Keratinocyte (primary cell): ENCODE measurements at regions not wholly inside any gene's neighbourhood (a gene's known extent, or its start where the extent isn't known, plus 50 kb on each side); places are given as distances from the start of the nearest gene placed in this dataset.

Experiments used
- DNase-seq: peaks from one replicate; pipeline ENCODE4 v3.0.0-alpha.2; 2011; ENCODE audit warnings: low read depth, missing footprints, low spot score
- FAIRE-seq: peaks from 2 replicates; lab custom pipeline; 2011; peaks lifted over from hg19 to GRCh38; lab: Jason Lieb, UNC
- H2AFZ ChIP-seq: 2 replicates; pipeline ENCODE4 v1.6.0; 2012; ENCODE audit warnings: low read length, control low read depth, inconsistent platforms; ENCODE audit not compliant: control insufficient read depth
- H3K27ac ChIP-seq: 2 replicates; pipeline ENCODE4 v1.5.1; 2011; ENCODE audit warnings: low read length; ENCODE audit not compliant: control insufficient read depth, insufficient read depth
- H3K27me3 ChIP-seq: 3 replicates; pipeline ENCODE4 v1.6.0; 2011; ENCODE audit warnings: low read length; ENCODE audit not compliant: control insufficient read depth, insufficient read depth; ENCODE audit errors: extremely low read depth
- H3K36me3 ChIP-seq, 2 experiments: 2 replicates in 1 of 2; 3 replicates in 1 of 2; pipeline ENCODE4 v1.5.1; 2011; ENCODE audit warnings: low read length in 2 of 2, mild to moderate bottlenecking in 1 of 2; ENCODE audit not compliant: control insufficient read depth in 2 of 2, insufficient read depth in 2 of 2; ENCODE audit errors: extremely low read depth in 1 of 2
- H3K4me1 ChIP-seq: 3 replicates; pipeline ENCODE4 v1.5.1; 2011; ENCODE audit warnings: low read length; ENCODE audit not compliant: control insufficient read depth, insufficient read depth; ENCODE audit errors: extremely low read depth
- H3K4me2 ChIP-seq: 3 replicates; pipeline ENCODE4 v1.6.0; 2011; ENCODE audit warnings: low read depth, low read length; ENCODE audit not compliant: control insufficient read depth, insufficient read depth; ENCODE audit errors: extremely low read depth
- H3K4me3 ChIP-seq, 3 experiments: fragments of 200-600 bp in 1 of 3; sonication (generic) in 1 of 3; 2 replicates in 2 of 3; 3 replicates in 1 of 3; pipeline ENCODE4 v1.5.1; 2011 to 2016; ENCODE audit warnings: low read length in 3 of 3, mild to moderate bottlenecking in 3 of 3, control low read depth in 2 of 3, inconsistent platforms in 1 of 3, low read depth in 1 of 3, mixed read lengths in 1 of 3, mixed run types in 1 of 3, moderate library complexity in 1 of 3; ENCODE audit not compliant: control insufficient read depth in 2 of 3, insufficient read depth in 2 of 3; ENCODE audit errors: extremely low read depth in 1 of 3
- H3K79me2 ChIP-seq: 2 replicates; pipeline ENCODE4 v1.6.0; 2012; ENCODE audit warnings: low read length; ENCODE audit not compliant: control insufficient read depth, insufficient read depth
- H3K9ac ChIP-seq: 3 replicates; pipeline ENCODE4 v1.6.0; 2011; ENCODE audit warnings: low read length; ENCODE audit not compliant: control insufficient read depth, insufficient read depth; ENCODE audit errors: extremely low read depth
- H3K9me1 ChIP-seq: 3 replicates; pipeline ENCODE4 v1.6.0; 2011; ENCODE audit warnings: low read length; ENCODE audit not compliant: control insufficient read depth, insufficient read depth; ENCODE audit errors: extremely low read depth
- H3K9me3 ChIP-seq: 2 replicates; pipeline ENCODE4 v1.5.1; 2012; ENCODE audit warnings: low read depth, low read length; ENCODE audit not compliant: control insufficient read depth
- H4K20me1 ChIP-seq: 3 replicates; pipeline ENCODE4 v1.6.0; 2011; ENCODE audit warnings: low read length; ENCODE audit not compliant: control insufficient read depth, insufficient read depth; ENCODE audit errors: extremely low read depth
- EZH2 ChIP-seq: IDR thresholded peaks from one replicate; pipeline ENCODE4 v1.6.1; 2012; ENCODE audit warnings: inconsistent platforms, mild to moderate bottlenecking, low read length, moderate library complexity
- dilution Hi-C: fragments of 300-500 bp; cut with MboI; formaldehyde crosslinking; loops from one replicate; pipeline ENCODE4 v1.7.0; 2020; ENCODE audit warnings: low sequenced_read_pairs; ENCODE audit not compliant: extremely low pct_ligation_motif_present
- TF ChIP-seq, protein P1 (sequence below), 3 experiments: IDR thresholded peaks in 1 of 3; conservative IDR thresholded peaks in 1 of 3; optimal IDR thresholded peaks in 1 of 3; 2 replicates in 2 of 3; 3 replicates in 1 of 3; pipeline versions ENCODE3 to v1.5.1; 2011; ENCODE audit warnings: low read length in 3 of 3, mild to moderate bottlenecking in 3 of 3, moderate library complexity in 2 of 3, control low read depth in 1 of 3, inconsistent platforms in 1 of 3; ENCODE audit not compliant: insufficient read depth in 2 of 3; ENCODE audit errors: extremely low read depth in 1 of 3

DNA sequence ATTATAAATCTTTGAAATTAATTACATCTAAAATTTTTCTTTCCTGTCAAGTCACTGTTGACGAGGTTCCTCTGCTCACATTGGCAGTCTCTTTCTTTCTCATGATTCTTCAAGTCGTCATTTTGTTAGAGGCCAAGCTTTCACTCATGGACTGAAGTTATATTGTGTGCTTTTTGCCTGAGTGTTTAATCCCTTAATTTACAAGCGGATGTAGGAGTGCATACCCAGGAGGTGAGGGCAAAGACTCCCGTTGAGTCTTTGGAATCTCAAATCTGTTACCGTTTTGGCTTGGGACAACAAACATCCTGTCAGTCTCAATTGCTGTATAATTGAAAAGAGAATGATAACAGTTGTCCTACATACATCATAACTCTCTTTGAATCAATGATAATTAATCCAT, 345.0 kb downstream of the TRIML1 start:
- H4K20me1 ChIP-seq = no peaks in the 10 kb centered on the region
- H3K36me3 ChIP-seq = no peaks in the 10 kb centered on the region
- peaks cover 2% of the 10 kb centered on the region for H3K9me3 ChIP-seq
- dilution Hi-C loops = no loop called here
- no peak overlapping the region for H3K9ac ChIP-seq
- FAIRE-seq = no peak
- no peak overlapping the region for H3K27ac ChIP-seq
- no peak overlapping the region for H3K4me2 ChIP-seq
- DNase-seq = no peak
- TF ChIP-seq, protein P1, sequence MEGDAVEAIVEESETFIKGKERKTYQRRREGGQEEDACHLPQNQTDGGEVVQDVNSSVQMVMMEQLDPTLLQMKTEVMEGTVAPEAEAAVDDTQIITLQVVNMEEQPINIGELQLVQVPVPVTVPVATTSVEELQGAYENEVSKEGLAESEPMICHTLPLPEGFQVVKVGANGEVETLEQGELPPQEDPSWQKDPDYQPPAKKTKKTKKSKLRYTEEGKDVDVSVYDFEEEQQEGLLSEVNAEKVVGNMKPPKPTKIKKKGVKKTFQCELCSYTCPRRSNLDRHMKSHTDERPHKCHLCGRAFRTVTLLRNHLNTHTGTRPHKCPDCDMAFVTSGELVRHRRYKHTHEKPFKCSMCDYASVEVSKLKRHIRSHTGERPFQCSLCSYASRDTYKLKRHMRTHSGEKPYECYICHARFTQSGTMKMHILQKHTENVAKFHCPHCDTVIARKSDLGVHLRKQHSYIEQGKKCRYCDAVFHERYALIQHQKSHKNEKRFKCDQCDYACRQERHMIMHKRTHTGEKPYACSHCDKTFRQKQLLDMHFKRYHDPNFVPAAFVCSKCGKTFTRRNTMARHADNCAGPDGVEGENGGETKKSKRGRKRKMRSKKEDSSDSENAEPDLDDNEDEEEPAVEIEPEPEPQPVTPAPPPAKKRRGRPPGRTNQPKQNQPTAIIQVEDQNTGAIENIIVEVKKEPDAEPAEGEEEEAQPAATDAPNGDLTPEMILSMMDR (optimal IDR thresholded peaks at IDR 0.05 in 1 of 3, IDR thresholded peaks at IDR 0.05 in 1 of 3, conservative IDR thresholded peaks at IDR 0.05 in 1 of 3; ENCODE audit: extremely low read depth in 1 of 3, insufficient read depth in 2 of 3, low read length in 3 of 3) = no peak
- TF ChIP-seq EZH2 = no peak
- H3K27me3 ChIP-seq = no peaks in the 10 kb centered on the region
- no peak overlapping the region for H3K4me3 ChIP-seq
- no peaks in the 10 kb centered on the region for H3K4me1 ChIP-seq
- no peaks in the 10 kb centered on the region for H3K79me2 ChIP-seq
- no peaks in the 10 kb centered on the region for H3K9me1 ChIP-seq
- H2AFZ ChIP-seq = no peak overlapping the region

DNA sequence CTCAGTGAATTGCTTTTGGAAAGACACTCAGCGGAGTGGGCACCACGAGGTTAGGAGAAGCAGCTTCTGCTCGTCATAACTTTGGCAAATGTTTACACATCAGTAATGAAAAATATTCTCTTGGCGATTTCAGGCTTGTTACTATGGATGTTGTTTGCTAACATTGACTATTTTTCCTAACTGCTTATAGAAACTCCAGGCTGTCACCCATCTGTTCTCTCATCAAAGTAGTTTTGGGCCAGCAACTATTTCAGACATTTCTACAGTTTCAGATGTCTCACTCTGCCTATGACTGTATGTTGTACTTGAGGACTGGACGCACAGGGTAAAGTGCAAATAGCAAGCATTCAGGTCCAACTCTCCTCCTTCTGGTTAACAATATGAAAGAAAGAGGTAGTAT, 346.7 kb downstream of the TRIML1 start:
- TF ChIP-seq, protein P1 (optimal IDR thresholded peaks at IDR 0.05 in 1 of 3, IDR thresholded peaks at IDR 0.05 in 1 of 3, conservative IDR thresholded peaks at IDR 0.05 in 1 of 3; ENCODE audit: extremely low read depth in 1 of 3, insufficient read depth in 2 of 3, low read length in 3 of 3) = no peak
- TF ChIP-seq EZH2 = no peak
- DNase-seq (no peak), FAIRE-seq (no peak)
- no peak overlapping the region for H3K9ac ChIP-seq
- no peak overlapping the region for H3K27ac ChIP-seq
- no peaks in the 10 kb centered on the region for H3K27me3 ChIP-seq
- H3K36me3 ChIP-seq = no peaks in the 10 kb centered on the region
- H3K9me1 ChIP-seq = no peaks in the 10 kb centered on the region
- dilution Hi-C loops = no loop called here
- no peak overlapping the region for H3K4me3 ChIP-seq
- no peaks in the 10 kb centered on the region for H4K20me1 ChIP-seq
- no peak overlapping the region for H3K4me2 ChIP-seq
- peaks cover 2% of the 10 kb centered on the region for H3K9me3 ChIP-seq
- no peaks in the 10 kb centered on the region for H3K4me1 ChIP-seq
- no peaks in the 10 kb centered on the region for H3K79me2 ChIP-seq
- no peak overlapping the region for H2AFZ ChIP-seq
